ENCODE measurements at regions not wholly inside any gene's neighbourhood (a gene's known extent, or its start where the extent isn't known, plus 50 kb on each side); places are given as distances from the start of the nearest gene placed in this dataset.

DNA sequence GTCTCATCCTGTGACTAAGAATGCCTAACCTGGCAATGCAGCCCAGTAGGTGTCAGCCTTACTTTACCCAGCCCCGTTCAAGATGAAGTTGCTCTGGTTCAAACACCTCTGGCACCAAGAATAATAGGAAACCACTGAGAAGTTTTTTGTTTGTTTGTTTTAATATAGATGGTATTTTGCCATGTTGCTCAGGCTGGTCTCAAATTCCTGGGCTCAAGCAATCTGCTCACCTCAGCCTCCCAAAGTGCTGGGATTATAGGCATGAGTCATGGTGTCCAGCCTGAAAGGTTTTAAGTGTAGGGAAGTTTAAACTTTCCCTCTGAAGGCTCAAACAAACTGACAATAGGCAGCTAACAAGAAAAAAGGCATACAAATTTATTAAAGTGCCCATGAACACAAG is 51.2 kb upstream of the ABCC4 start:
- DNase-seq (ENCODE audit: low read depth in 1 of 2, low spot score in 1 of 2): no peak

- no peak for DNase-seq (ENCODE audit: low read depth in 1 of 2, low spot score in 1 of 2)
These were observed 52.9 kb upstream of the ABCC4 start for GRCh38 chr13:95354156-95354555.

DNA sequence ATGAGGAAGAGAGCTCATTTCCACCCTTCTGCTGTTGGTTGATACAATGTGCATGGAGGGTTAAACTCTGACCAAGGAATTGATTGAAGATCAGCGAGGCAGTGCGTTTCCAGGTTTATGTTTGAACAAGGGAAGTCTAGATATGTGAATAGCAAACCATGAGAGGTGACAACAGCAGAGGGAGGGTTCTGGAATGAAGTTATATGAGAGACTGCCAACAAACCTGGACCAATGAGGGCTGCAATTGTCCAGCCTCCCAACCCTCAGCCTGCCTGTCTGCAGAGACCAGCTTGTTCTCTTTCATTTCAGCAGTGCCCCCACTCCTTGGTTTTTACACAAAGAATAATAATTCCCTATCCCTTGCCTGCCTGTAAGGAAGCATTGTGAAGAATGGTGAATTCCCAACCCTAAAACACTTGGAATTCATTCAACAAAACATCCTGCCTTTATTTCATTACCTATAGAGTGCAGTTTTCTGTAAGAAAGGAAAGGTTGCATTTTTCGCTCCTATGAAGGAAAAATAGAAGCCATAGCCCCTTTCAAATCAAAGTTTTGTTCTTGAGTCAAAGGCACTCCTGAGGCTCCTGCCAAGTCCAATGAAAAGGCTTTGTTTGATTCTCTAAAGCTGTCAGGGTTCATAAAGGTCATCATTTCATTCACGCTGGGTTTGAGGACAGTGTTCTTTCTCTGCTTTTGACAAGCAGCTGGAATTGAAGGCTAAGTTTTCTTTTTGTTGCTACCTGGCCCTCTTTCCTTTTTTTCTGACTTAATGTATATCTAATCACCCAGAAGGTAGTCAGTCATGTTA is 53.6 kb upstream of the ABCC4 start:
- no peak for DNase-seq (ENCODE audit: low read depth in 1 of 2, low spot score in 1 of 2)

DNA sequence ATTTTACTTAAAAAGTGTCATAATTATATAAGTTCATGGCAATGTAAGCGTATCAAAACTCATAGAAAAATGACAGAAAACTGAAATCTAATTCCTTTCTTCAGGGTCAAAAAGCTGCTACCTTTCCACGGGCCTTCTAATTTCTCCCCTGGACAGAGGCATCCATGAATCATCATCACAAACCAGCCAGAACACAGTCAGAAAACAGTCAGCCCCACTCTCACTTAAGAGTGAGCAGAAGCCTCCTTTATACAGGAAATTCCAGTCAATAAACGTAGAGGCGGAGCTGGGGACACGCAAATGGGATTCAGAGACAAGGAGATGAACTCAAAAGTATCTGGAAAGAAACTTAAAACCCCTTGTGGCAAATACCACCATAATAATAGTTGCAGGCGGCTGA is 54.2 kb upstream of the ABCC4 start:
- no peak for DNase-seq (ENCODE audit: low read depth in 1 of 2, low spot score in 1 of 2)

DNA sequence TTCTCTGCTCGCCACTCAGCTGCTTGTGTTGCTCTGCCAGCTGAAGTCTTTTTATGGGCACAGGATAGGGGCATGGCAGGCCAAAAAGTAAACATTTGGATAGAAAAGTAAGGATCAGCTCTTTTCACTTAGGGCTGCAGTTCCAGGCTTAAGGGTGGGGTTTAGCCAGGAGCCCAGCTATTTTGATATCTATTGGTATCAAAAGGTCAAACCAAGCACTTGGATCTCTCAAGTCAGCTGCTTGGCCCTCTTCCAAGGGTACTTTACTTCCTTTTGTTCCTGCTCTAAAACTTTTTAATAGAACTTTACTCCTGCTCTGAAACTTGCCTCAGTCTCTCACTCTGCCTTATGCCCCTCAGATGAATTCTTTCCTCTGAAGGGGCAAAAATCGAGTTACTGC is 55.7 kb upstream of the ABCC4 start:
- no peak for DNase-seq (ENCODE audit: low read depth in 1 of 2, low spot score in 1 of 2)

DNA sequence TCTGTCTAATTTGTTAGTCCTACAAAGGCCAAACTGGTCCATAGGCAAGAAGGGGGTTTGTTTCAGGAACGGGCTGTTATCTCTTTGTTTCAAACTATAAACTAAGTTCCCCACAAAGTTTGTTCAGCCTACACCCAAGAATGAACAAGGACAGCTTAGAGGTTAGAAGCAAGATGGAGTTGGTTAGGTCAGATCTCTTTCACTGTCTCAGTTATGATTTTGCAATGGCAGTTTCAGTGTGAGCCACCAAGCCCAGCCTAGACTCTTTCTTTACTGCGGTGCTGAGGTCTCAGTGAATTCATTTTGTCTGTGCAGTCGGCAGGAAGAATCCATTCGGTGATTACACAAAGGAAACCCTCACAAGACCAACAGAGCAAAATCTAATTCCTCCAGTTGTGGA is 56.6 kb upstream of the ABCC4 start:
- no peak for DNase-seq (ENCODE audit: low read depth in 1 of 2, low spot score in 1 of 2)

- no peak for DNase-seq (ENCODE audit: low read depth in 1 of 2, low spot score in 1 of 2)
These were observed 58.8 kb upstream of the ABCC4 start for GRCh38 chr13:95360052-95360451.

- DNase-seq (ENCODE audit: low read depth in 1 of 2, low spot score in 1 of 2): no peak
These were observed 59.3 kb upstream of the ABCC4 start for GRCh38 chr13:95360464-95361097.

DNA sequence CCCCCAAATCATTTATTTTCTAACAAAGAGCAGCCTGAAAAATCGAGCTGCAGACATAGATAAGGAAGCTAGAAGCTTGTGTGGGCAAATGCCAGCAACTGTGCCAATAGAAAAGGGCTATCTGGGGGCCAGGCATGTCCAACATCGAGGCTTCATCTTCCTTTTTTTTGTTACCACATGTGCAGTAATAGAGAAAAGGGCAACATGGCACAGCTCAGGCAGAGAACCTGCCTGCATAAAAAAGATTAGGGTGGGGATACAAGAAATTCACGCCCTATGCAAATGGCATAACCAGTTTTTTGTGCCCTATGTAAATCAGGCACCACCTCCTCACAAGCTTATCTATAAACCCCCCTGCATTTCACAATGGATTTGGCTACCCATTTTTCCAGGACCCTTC is 60.4 kb upstream of the ABCC4 start:
- DNase-seq (ENCODE audit: low read depth in 1 of 2, low spot score in 1 of 2): no peak

DNA sequence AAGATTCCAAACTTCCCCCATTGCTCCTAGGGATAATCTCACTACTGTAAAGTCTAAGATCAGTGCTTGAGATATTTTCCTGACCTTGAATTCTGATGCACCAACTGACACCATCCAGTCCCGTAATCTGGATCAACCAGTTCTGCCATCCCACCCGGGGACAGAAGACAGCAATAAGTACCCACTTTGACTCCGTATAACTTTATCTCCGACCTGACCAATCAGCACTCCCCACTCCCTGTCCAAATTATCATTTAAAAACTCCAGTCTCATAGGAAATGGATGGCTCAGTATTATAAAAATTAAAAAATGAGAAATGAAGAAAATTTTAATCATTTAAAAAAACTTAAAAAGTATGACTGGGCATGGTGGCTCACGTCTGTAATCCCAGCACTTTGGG is 61.4 kb upstream of the ABCC4 start:
- no peak for DNase-seq (ENCODE audit: low read depth in 1 of 2, low spot score in 1 of 2)

- DNase-seq (ENCODE audit: low read depth in 1 of 2, low spot score in 1 of 2): no peak
These were observed 66.1 kb upstream of the ABCC4 start for GRCh38 chr13:95367309-95367843.

DNA sequence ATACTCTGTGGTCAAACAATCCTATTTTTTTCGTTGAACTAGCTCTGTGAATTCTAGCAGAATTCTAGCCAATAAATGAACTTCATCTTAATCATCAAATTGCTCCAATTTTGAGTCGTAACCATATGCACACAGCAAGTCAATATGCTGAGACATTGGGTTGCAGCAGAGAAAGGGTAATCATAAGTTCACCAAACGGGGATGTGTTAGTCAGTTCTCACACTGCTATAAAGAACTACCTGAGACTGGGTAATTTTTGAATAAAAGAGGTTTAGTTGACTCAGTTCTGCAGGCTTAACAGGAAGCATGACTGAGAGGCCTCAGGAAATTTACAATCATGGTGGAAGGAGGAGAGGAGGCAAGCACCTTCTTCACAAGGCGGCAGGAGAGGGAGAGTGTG is 67.7 kb upstream of the ABCC4 start:
- no peak for DNase-seq (ENCODE audit: low read depth in 1 of 2, low spot score in 1 of 2)

- no peak for DNase-seq (ENCODE audit: low read depth in 1 of 2, low spot score in 1 of 2)
These were observed 74.5 kb upstream of the ABCC4 start for GRCh38 chr13:95375706-95376105.

DNA sequence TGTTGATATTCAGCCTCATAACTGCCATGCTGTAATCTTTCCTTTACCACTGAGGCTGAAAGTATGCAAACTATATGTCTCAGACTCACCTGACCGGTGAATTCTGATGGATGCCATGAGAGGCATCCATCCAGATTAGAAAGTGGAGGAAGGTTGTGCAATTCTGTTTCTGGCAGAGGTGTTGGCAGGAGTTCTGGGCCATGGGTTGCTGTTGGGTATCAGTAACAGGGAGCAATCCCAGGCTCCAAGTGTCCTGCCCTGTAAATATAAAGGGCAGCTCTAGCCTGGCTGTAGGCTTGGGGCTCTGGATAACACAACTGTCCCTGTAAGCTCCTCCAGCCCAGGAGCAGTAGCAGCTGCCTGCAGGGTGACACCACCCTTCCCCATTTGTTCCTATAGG is 77.4 kb upstream of the ABCC4 start:
- no peak for DNase-seq (ENCODE audit: low read depth in 1 of 2, low spot score in 1 of 2)

DNA sequence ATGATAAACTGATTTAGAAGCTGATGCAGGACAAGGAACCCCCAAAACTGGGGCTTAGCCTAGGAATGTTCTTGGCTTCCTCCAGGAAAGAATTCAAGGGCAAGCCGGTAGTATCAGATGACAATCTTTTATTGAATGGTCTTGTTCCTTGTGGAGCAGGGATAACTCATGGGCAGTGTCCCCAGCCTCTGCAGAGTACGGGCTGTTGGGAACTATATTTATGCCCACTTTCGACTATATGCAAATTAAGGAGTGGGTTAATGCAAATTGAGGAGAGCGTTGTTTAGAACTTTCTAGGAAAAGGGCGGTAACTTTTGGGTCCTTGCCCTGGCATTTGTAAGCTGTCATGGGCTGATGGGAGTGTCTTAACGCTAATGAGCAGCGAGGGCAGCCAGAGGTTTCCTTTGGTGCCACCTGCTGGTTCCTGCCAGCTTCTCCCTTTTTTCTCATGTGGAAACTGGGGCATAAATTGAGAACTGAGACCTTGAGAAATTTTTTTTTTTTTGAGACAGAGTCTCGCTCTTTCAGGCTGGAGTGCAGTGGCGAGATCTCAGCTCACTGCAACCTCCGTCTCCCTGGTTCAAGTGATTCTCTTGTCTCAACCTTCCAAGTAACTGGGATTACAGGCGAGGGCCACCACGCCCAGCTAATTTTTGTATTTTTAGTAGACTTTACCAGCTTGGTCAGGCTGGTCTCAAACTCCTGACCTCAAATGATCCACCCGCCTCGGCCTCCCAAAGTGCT is 79.4 kb upstream of the ABCC4 start:
- peak; percentile 29 to 32 for DNase-seq (ENCODE audit: low read depth in 1 of 2, low spot score in 1 of 2)

DNA sequence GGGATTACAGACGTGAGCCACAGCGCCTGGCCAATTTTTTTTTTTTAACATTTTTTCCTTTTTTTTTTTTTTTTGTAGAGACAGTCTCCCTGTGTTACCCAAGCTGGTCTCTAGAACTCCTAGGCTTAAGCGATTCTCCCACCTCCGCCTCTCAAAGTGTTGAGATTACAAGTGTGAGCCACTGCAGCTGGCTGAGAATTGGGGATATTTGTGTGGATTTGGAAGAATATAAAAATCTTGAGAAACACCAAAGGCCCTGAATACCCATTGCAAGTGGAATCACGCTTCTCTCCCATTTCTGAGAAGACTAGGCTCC is 79.9 kb upstream of the ABCC4 start:
- no peak for DNase-seq (ENCODE audit: low read depth in 1 of 2, low spot score in 1 of 2)

DNA sequence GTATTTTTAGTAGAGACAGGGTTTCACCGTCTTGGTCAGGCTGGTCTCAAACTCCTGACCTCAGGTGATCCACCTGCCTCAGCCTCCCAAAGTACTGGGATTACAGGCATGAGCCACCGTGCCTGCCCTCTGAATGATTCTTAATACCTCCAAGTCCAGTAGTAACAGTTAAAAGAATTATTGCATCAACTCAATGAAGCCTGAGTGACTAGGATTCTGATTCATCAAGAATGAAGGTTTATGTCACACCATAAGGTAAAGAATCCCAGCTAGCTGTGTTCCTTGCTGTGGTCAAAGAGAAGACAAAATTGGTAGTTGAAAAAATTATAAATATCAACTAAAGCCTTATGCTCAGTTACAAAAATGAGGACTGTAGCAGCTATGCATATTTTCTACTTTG is 81.2 kb upstream of the ABCC4 start:
- DNase-seq (ENCODE audit: low read depth in 1 of 2, low spot score in 1 of 2): no peak

GRCh38 chr13:95382916-95383315 is 81.7 kb upstream of the ABCC4 start:
- no peak for DNase-seq (ENCODE audit: low read depth in 1 of 2, low spot score in 1 of 2)

DNA sequence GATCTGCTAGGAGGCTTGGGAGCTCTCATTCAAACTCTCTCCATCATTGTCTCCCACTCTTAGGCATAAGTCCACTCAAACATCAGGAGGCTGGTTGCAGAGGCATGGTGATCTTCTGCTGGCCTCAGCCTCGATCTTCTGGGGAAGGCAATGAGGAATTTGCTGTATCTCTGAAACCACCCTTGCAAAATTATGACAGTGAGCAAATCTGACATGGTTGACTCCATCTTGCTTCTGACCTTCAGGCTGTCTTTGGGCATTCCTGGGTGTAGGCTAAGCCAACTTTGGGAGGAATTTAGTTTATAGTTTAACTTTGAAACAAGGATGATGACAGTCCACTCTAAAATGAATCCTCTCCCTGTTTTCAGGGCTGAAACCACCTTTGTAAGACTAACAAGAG is 84.1 kb upstream of the ABCC4 start:
- DNase-seq (ENCODE audit: low read depth in 1 of 2, low spot score in 1 of 2): no peak

- DNase-seq (ENCODE audit: low read depth in 1 of 2, low spot score in 1 of 2): no peak
These were observed 84.5 kb upstream of the ABCC4 start for GRCh38 chr13:95385798-95386197.

GRCh38 chr13:95386370-95386769 is 85.1 kb upstream of the ABCC4 start:
- DNase-seq (ENCODE audit: low read depth in 1 of 2, low spot score in 1 of 2): no peak

- DNase-seq (ENCODE audit: low read depth in 1 of 2, low spot score in 1 of 2): no peak
These were observed 86.5 kb upstream of the ABCC4 start for GRCh38 chr13:95387733-95388207.
